Spleen (tissue), 11 donors: ENCODE measurements at regions not wholly inside any gene's neighbourhood (a gene's known extent, or its start where the extent isn't known, plus 50 kb on each side); places are given as distances from the start of the nearest gene placed in this dataset.

Experiments used
- DNase-seq: peaks from one replicate; pipeline ENCODE4 v3.0.0-alpha.2; 2020
- H3K27ac ChIP-seq, 8 donors: fragments of 200-600 bp; sonication (generic) in 7 of 8; 1 replicate in 4 of 8; 2 replicates in 4 of 8; pipeline versions ENCODE4 v1.5.0 to v1.8.0; 2016 to 2021; ENCODE audit warnings: inconsistent platforms in 4 of 8, mild to moderate bottlenecking in 4 of 8, moderate library complexity in 1 of 8
- H3K27me3 ChIP-seq, 7 donors: fragments of 200-600 bp; sonication (generic) in 6 of 7; replicated peaks in 1 of 7; 1 replicate in 4 of 7; 2 replicates in 3 of 7; pipeline versions ENCODE4 v1.5.0 to v1.8.0; 2016 to 2021; ENCODE audit warnings: inconsistent platforms in 3 of 7, mild to moderate bottlenecking in 1 of 7
- H3K36me3 ChIP-seq, 6 donors: fragments of 200-600 bp; sonication (generic) in 5 of 6; 1 replicate in 4 of 6; 2 replicates in 2 of 6; pipeline versions ENCODE4 v1.5.0 to v1.8.0; 2016 to 2021; ENCODE audit warnings: inconsistent platforms in 2 of 6
- H3K4me1 ChIP-seq, 6 donors: fragments of 200-600 bp; sonication (generic) in 5 of 6; 1 replicate in 3 of 6; 2 replicates in 3 of 6; pipeline versions ENCODE4 v1.5.0 to v1.8.0; 2016 to 2021; ENCODE audit warnings: inconsistent platforms in 3 of 6
- H3K4me3 ChIP-seq, 8 donors: fragments of 200-600 bp; sonication (generic) in 7 of 8; 1 replicate in 4 of 8; 2 replicates in 4 of 8; pipeline versions ENCODE4 v1.5.0 to v1.8.0; 2016 to 2021; ENCODE audit warnings: inconsistent platforms in 4 of 8, mild to moderate bottlenecking in 4 of 8, moderate library complexity in 2 of 8
- H3K9me3 ChIP-seq, 8 donors: fragments of 200-600 bp; sonication (generic) in 7 of 8; 1 replicate in 4 of 8; 2 replicates in 4 of 8; pipeline versions ENCODE4 v1.5.0 to v1.8.0; 2016 to 2021; ENCODE audit warnings: inconsistent platforms in 4 of 8
- POLR2A ChIP-seq, 3 donors: fragments of 450-650 bp; IDR thresholded peaks; one replicate each; pipeline ENCODE4 v1.5.1; 2017; ENCODE audit warnings: antibody characterized with exemption in 3 of 3, mild to moderate bottlenecking in 1 of 3
- POLR2AphosphoS5 ChIP-seq, 3 donors: sonication (generic); formaldehyde crosslinking; IDR thresholded peaks; one replicate each; pipeline ENCODE4 v1.5.1; 2017; ENCODE audit warnings: antibody characterized with exemption in 3 of 3
- WGBS, 5 donors: extraction: QIAGEN DNeasy Blood & Tissue Kit in 3 of 5; methylation state at CpG; one replicate each; pipeline versions ENCODE4 v1.1.5 to v1.1.7; 2013 to 2018; 5-methylcytosine and 5-hydroxymethylcytosine counted together
- intact Hi-C: fragments of 100-400 bp; cut with DNase I; formaldehyde crosslinking; loops from one replicate; pipeline ENCODE4 v1.15.0; 2023; ENCODE audit warnings: low total_unique reads
- TF ChIP-seq, protein P1 (sequence below), 11 experiments: fragments of 200-600 bp in 7 of 11; fragments of 450-650 bp in 4 of 11; sonication (generic) in 4 of 11; IDR thresholded peaks in 8 of 11; conservative IDR thresholded peaks in 3 of 11; 1 replicate in 7 of 11; 2 replicates in 4 of 11; pipeline versions ENCODE4 v1.4.0 to v1.8.0; 2016 to 2021; ENCODE audit warnings: antibody characterized with exemption in 11 of 11, inconsistent platforms in 4 of 11, mild to moderate bottlenecking in 1 of 11
- donor health status: healthy with polysubstance abuse.
- donor health status: DM: no; HTN: no; CAD: no; lungs with moderate emphysema.
- donor health status: DM: no; HTN: no; CAD: no.
- donor health status: Bipolar disorder and iron deficiency.
- donor health status: healthy.
- donor health status: DM: no; HTN: no; CAD: no.
- donor health status: DM: yes; HTN: yes; CAD: no.

- Histone ChIP-seq H3K4me3 (no peak overlapping the region), H3K36me3 (no peaks in the 10 kb centered on the region), H3K27ac (no peak overlapping the region), H3K4me1 (no peaks in the 10 kb centered on the region), H3K9me3 (no peaks in the 10 kb centered on the region), H3K27me3 (no peaks in the 10 kb centered on the region)
- DNase-seq, result no peak
- intact Hi-C loops, result no loop called here
- TF ChIP-seq, protein P1, sequence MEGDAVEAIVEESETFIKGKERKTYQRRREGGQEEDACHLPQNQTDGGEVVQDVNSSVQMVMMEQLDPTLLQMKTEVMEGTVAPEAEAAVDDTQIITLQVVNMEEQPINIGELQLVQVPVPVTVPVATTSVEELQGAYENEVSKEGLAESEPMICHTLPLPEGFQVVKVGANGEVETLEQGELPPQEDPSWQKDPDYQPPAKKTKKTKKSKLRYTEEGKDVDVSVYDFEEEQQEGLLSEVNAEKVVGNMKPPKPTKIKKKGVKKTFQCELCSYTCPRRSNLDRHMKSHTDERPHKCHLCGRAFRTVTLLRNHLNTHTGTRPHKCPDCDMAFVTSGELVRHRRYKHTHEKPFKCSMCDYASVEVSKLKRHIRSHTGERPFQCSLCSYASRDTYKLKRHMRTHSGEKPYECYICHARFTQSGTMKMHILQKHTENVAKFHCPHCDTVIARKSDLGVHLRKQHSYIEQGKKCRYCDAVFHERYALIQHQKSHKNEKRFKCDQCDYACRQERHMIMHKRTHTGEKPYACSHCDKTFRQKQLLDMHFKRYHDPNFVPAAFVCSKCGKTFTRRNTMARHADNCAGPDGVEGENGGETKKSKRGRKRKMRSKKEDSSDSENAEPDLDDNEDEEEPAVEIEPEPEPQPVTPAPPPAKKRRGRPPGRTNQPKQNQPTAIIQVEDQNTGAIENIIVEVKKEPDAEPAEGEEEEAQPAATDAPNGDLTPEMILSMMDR (IDR thresholded peaks at IDR 0.05 in 8 of 11, conservative IDR thresholded peaks at IDR 0.05 in 3 of 11), result no peak
- TF ChIP-seq POLR2A (IDR thresholded peaks at IDR 0.05), result no peak
- no peak for TF ChIP-seq POLR2AphosphoS5 (IDR thresholded peaks at IDR 0.05)
- 76 to 86% (median 82%) methylated on average over 3 of the region's 3 CpGs for WGBS, 5 donors
These were observed 198.4 kb upstream of the SNX2 start for GRCh38 chr5:122576256-122577016.

DNA sequence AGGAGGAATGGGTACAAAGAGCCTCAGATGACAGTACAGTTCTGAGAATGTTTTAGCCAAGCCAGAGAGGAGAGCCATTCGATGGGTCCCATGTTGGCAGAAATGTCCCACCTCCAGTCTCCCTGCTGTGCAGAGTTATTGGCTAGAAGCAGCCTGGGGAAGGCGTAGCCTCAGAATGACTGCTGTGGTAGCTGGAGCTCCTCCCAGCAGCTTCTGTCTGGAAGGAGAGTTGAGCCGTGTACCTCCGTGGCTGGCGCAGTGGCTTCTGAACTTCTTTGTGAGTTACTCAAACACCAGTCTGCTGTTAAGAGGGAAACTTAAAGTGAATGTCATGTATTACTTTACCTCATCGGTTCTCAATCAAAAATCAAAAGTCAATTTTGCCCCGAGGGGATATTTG lies 193.3 kb upstream of the SNX2 start:
- TF ChIP-seq POLR2A (IDR thresholded peaks at IDR 0.05), result no peak
- TF ChIP-seq, protein P1 (IDR thresholded peaks at IDR 0.05 in 8 of 11, conservative IDR thresholded peaks at IDR 0.05 in 3 of 11), result no peak
- TF ChIP-seq POLR2AphosphoS5 (IDR thresholded peaks at IDR 0.05), result no peak
- Histone ChIP-seq H3K9me3 (no peaks in the 10 kb centered on the region), H3K4me1 (no peaks in the 10 kb centered on the region), H3K36me3 (no peaks in the 10 kb centered on the region), H3K27ac (no peak overlapping the region), H3K27me3 (peaks cover 0 to 6% (median 0%) of the 10 kb centered on the region in 7 donors), H3K4me3 (no peak overlapping the region)
- intact Hi-C loops, result no loop called here
- no peak for DNase-seq
- 78 to 83% (median 81%) methylated on average over 7 of the region's 7 CpGs for WGBS, 5 donors

GRCh38 chr5:122584411-122585300 lies 190.2 kb upstream of the SNX2 start:
- intact Hi-C loops, result no loop called here
- Histone ChIP-seq H3K36me3 (no peaks in the 10 kb centered on the region), H3K4me3 (no peak overlapping the region), H3K9me3 (no peaks in the 10 kb centered on the region), H3K4me1 (no peaks in the 10 kb centered on the region), H3K27ac (no peak overlapping the region), H3K27me3 (peaks cover 0 to 6% (median 0%) of the 10 kb centered on the region in 7 donors)
- TF ChIP-seq, protein P1 (IDR thresholded peaks at IDR 0.05 in 8 of 11, conservative IDR thresholded peaks at IDR 0.05 in 3 of 11), result no peak
- TF ChIP-seq POLR2A (IDR thresholded peaks at IDR 0.05) (no peak), POLR2AphosphoS5 (IDR thresholded peaks at IDR 0.05) (no peak)
- DNase-seq, result no peak
- WGBS, 5 donors, result 53 to 67% (median 66%) methylated on average over 13 of the region's 13 CpGs

DNA sequence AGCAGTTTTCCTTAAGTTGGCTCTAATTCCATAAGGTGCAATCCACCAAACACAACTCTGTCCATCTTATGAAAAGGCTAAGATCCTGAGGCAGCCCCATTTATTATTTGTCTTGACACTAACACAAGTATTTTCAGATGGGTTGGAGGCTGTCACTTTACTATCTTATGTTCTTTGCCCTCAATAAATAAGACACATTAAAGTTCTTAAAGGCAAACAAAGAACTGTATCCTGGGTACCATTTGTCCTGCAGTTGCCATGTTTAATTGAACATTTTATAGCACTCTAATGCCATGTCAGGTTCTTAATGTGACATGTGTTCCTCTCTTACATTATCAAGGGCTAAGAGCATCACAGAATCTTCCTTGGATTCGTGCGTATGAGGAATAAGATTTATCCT lies 189.5 kb upstream of the SNX2 start:
- 75 to 84% (median 78%) methylated on average over 2 of the region's 2 CpGs for WGBS, 5 donors
- TF ChIP-seq, protein P1 (IDR thresholded peaks at IDR 0.05 in 8 of 11, conservative IDR thresholded peaks at IDR 0.05 in 3 of 11), result no peak
- no peak for TF ChIP-seq POLR2AphosphoS5 (IDR thresholded peaks at IDR 0.05)
- TF ChIP-seq POLR2A (IDR thresholded peaks at IDR 0.05), result no peak
- Histone ChIP-seq H3K36me3 (no peaks in the 10 kb centered on the region), H3K27ac (no peak overlapping the region), H3K27me3 (peaks cover 0 to 6% (median 0%) of the 10 kb centered on the region in 7 donors), H3K9me3 (no peaks in the 10 kb centered on the region), H3K4me1 (no peaks in the 10 kb centered on the region), H3K4me3 (no peak overlapping the region)
- intact Hi-C loops, result no loop called here
- DNase-seq, result no peak
